Thyroid gland (tissue), 4 donors: ENCODE measurements at regions not wholly inside any gene's neighbourhood (a gene's known extent, or its start where the extent isn't known, plus 50 kb on each side); places are given as distances from the start of the nearest gene placed in this dataset.

Experiments used
- DNase-seq, 2 donors: peaks; one replicate each; pipeline ENCODE4 v3.0.0-alpha.2; 2019
- H3K27ac ChIP-seq, 3 donors: fragments of 200-600 bp; sonication (generic); 1 replicate in 2 of 3; 2 replicates in 1 of 3; pipeline ENCODE4 v1.5.1; 2016 to 2019; ENCODE audit warnings: mild to moderate bottlenecking in 1 of 3, moderate library complexity in 1 of 3
- H3K27me3 ChIP-seq: fragments of 200-600 bp; sonication (generic); one replicate; pipeline ENCODE4 v1.5.1; 2019
- H3K36me3 ChIP-seq, 2 donors: fragments of 200-600 bp; sonication (generic); one replicate each; pipeline ENCODE4 v1.5.1; 2016 to 2019
- H3K4me1 ChIP-seq, 2 donors: fragments of 200-600 bp; sonication (generic); one replicate each; pipeline ENCODE4 v1.5.1; 2017 to 2019
- H3K4me3 ChIP-seq, 3 donors: fragments of 200-600 bp; sonication (generic); replicated peaks in 1 of 3; 1 replicate in 2 of 3; 2 replicates in 1 of 3; pipeline ENCODE4 v1.5.1; 2016; ENCODE audit warnings: mild to moderate bottlenecking in 1 of 3
- H3K9me3 ChIP-seq: fragments of 200-600 bp; sonication (generic); one replicate; pipeline ENCODE4 v1.5.1; 2017
- POLR2A ChIP-seq, 2 donors: fragments of 450-650 bp; IDR thresholded peaks; one replicate each; pipeline ENCODE4 v1.6.1; 2017; ENCODE audit warnings: antibody characterized with exemption in 2 of 2, mild to moderate bottlenecking in 2 of 2, moderate library complexity in 1 of 2
- WGBS, 2 donors: methylation state at CpG; one replicate each; pipeline ENCODE4 v1.1.5; 2017; 5-methylcytosine and 5-hydroxymethylcytosine counted together
- intact Hi-C: fragments of 100-400 bp; cut with DNase I; formaldehyde crosslinking; loops from one replicate; pipeline ENCODE4 v1.15.1; 2023
- TF ChIP-seq, protein P1 (sequence below), 6 experiments: fragments of 200-600 bp in 3 of 6; fragments of 450-650 bp in 3 of 6; sonication (generic) in 3 of 6; IDR thresholded peaks; one replicate each; pipeline ENCODE4 v1.5.1; 2016 to 2019; ENCODE audit warnings: antibody characterized with exemption in 6 of 6, mild to moderate bottlenecking in 2 of 6, inconsistent platforms in 1 of 6, moderate library complexity in 1 of 6

DNA sequence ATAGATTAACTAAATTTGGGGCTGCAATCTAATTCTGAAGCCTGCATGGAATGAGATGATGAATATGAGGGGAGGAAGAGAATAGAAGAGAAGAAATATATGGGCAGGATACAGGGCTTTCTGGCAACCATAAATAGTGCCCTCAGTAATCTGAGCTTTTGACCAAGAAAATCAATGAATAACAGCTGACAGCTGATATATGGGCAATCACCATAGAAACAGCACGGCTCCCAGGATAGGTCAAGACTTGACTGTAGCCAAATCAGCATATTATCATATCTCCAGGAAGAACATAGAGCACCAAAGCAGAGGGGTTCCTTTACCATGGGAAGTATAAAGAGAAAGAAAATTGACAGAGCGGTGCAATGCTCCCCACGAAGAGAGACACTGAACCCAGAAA is 643.8 kb upstream of the TENM4 start:
- WGBS, 2 donors, result 85% methylated on average over 3 of the region's 3 CpGs
- no peak for TF ChIP-seq POLR2A (IDR thresholded peaks at IDR 0.05)
- TF ChIP-seq, protein P1, sequence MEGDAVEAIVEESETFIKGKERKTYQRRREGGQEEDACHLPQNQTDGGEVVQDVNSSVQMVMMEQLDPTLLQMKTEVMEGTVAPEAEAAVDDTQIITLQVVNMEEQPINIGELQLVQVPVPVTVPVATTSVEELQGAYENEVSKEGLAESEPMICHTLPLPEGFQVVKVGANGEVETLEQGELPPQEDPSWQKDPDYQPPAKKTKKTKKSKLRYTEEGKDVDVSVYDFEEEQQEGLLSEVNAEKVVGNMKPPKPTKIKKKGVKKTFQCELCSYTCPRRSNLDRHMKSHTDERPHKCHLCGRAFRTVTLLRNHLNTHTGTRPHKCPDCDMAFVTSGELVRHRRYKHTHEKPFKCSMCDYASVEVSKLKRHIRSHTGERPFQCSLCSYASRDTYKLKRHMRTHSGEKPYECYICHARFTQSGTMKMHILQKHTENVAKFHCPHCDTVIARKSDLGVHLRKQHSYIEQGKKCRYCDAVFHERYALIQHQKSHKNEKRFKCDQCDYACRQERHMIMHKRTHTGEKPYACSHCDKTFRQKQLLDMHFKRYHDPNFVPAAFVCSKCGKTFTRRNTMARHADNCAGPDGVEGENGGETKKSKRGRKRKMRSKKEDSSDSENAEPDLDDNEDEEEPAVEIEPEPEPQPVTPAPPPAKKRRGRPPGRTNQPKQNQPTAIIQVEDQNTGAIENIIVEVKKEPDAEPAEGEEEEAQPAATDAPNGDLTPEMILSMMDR (IDR thresholded peaks at IDR 0.05), result no peak
- intact Hi-C loops, result no loop called here
- Histone ChIP-seq H3K27me3 (no peaks in the 10 kb centered on the region), H3K4me1 (no peaks in the 10 kb centered on the region), H3K9me3 (no peaks in the 10 kb centered on the region), H3K36me3 (no peaks in the 10 kb centered on the region), H3K4me3 (no peak overlapping the region), H3K27ac (no peak overlapping the region)
- no peak for DNase-seq

DNA sequence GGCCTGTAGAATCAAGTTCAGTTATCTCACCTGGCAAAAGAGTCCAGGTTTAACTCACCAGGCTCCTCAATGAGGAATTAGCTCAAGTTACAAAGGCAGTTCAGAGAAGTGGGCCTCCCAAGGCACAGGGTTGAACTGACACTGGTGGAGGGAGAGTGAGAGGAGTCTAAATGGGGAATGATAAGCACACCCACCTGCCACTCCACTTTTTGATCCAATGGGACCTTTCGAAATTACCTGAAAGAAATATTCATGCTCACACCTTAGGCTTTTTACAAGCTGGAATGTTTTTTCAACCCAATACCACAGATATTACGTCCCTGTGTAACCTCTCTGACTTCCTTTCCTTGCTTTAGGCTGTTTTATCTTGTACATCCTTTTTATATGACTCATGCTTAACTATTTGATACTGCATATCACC is 642.7 kb upstream of the TENM4 start:
- no peak for DNase-seq
- TF ChIP-seq, protein P1 (IDR thresholded peaks at IDR 0.05), result no peak
- TF ChIP-seq POLR2A (IDR thresholded peaks at IDR 0.05), result no peak
- intact Hi-C loops, result no loop called here
- Histone ChIP-seq H3K4me3 (no peak overlapping the region), H3K36me3 (no peaks in the 10 kb centered on the region), H3K4me1 (no peaks in the 10 kb centered on the region), H3K27ac (no peak overlapping the region), H3K27me3 (no peaks in the 10 kb centered on the region), H3K9me3 (no peaks in the 10 kb centered on the region)
- WGBS, 2 donors, result 81 to 83% methylated on average over 2 of the region's 2 CpGs

DNA sequence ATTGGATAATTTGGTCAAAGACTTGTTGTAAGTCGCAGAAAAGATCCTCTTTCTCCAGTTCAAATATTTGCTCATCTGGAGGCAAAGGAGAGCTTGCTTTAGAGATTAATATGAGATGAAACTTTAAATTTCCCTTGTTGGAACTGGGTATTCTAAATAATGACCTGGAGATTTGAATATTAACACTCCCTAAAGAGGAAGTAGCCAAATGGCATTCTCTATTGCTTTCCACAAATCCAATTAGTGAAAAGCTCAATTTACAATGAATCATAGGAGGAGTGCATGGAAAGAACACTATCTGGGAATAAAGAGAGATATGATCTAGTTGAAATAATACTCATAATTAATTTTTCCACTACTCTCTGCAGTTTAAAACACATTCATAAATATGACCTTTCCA is 641.6 kb upstream of the TENM4 start:
- intact Hi-C loops, result no loop called here
- Histone ChIP-seq H3K27ac (no peak overlapping the region), H3K27me3 (no peaks in the 10 kb centered on the region), H3K9me3 (no peaks in the 10 kb centered on the region), H3K4me3 (no peak overlapping the region), H3K36me3 (no peaks in the 10 kb centered on the region), H3K4me1 (no peaks in the 10 kb centered on the region)
- TF ChIP-seq, protein P1 (IDR thresholded peaks at IDR 0.05), result no peak
- WGBS, 2 donors, result 94 to 97% methylated on average over 1 of the region's 1 CpG
- no peak for DNase-seq

DNA sequence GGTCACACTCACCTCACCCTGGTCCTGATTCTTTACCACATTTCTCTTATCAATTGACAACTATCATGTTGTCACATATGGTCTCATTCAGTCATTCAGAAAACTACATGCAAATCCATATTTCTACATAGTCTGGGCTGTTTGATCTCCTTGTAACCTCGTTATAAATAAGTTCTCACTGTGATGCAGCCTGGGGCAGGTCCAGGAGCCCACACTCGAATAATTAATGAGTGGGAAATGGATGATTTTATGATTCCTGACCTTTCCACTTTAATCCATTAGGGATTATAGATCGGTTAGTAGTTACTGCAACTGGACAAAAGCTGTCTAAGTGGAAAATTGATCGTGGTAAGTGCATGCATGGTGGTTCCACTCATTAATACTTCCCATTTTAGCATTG is 636.3 kb upstream of the TENM4 start:
- Histone ChIP-seq H3K27ac (no peak overlapping the region), H3K9me3 (no peaks in the 10 kb centered on the region), H3K36me3 (no peaks in the 10 kb centered on the region), H3K27me3 (no peaks in the 10 kb centered on the region), H3K4me3 (no peak overlapping the region), H3K4me1 (no peaks in the 10 kb centered on the region)
- no peak for DNase-seq
- intact Hi-C loops, result no loop called here
- TF ChIP-seq, protein P1 (IDR thresholded peaks at IDR 0.05), result no peak
- no peak for TF ChIP-seq POLR2A (IDR thresholded peaks at IDR 0.05)
- WGBS, 2 donors, result 84 to 85% methylated on average over 4 of the region's 4 CpGs

DNA sequence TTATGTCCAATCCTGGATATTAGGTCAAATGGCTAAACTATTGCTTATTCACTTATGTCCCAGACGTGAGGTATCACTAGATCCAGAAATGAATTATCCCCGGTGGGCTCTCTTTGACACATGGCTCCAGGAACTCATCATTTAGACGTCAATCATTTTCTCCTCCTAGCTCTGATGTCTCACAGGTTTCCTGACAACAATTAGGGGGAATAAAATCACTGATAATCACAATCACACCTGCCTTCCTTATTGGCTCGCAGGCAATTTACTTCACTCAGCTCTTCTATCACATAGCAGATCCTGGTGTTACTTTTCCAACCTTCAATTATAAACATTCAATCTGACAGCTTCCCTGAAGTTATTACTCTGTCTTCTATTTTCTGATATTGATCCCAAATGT is 634.0 kb upstream of the TENM4 start:
- no peaks in the 10 kb centered on the region for H3K27me3 ChIP-seq
- no peak for DNase-seq
- H3K27ac ChIP-seq, result no peak overlapping the region
- no peaks in the 10 kb centered on the region for H3K36me3 ChIP-seq
- 85 to 86% methylated on average over 4 of the region's 4 CpGs for WGBS, 2 donors
- no peaks in the 10 kb centered on the region for H3K4me1 ChIP-seq
- H3K9me3 ChIP-seq, result no peaks in the 10 kb centered on the region
- intact Hi-C loops, result no loop called here
- H3K4me3 ChIP-seq, result no peak overlapping the region
- TF ChIP-seq POLR2A (IDR thresholded peaks at IDR 0.05), result no peak

DNA sequence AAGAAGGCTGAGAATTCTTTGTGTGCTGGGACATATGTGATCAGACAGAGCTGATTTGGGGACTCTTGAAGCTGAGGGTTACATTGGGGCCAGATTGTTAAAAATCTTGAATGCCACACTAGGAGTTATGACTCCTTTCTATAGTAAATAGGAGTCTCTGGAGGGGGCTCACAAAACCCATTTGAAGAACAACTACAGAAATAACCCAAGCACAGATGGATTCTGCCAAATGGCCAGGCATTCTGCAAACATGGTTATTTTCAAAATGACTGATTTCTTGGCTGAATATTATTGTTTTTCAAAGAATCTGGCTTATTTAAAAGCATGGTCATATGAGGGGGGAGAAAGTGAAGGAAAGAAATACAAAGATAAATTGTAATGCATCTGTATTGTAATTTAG is 625.5 kb upstream of the TENM4 start:
- Histone ChIP-seq H3K4me3 (no peak overlapping the region), H3K27me3 (no peaks in the 10 kb centered on the region), H3K27ac (no peak overlapping the region), H3K36me3 (no peaks in the 10 kb centered on the region), H3K4me1 (no peaks in the 10 kb centered on the region), H3K9me3 (no peaks in the 10 kb centered on the region)
- TF ChIP-seq, protein P1 (IDR thresholded peaks at IDR 0.05), result no peak
- no peak for TF ChIP-seq POLR2A (IDR thresholded peaks at IDR 0.05)
- DNase-seq, result no peak
- intact Hi-C loops, result no loop called here
